MG63 (cell line): ENCODE measurements at regions not wholly inside any gene's neighbourhood (a gene's known extent, or its start where the extent isn't known, plus 50 kb on each side); places are given as distances from the start of the nearest gene placed in this dataset.

ENCODE experiments used
- DNase-seq: peaks from one replicate; pipeline ENCODE4 v3.0.0-alpha.2; 2020
- H3K27me3 ChIP-seq: fragments of 250-450 bp; sonication (Bioruptor Pico); 2 replicates; pipeline ENCODE4 v1.5.1; 2020; ENCODE audit warnings: mild to moderate bottlenecking, moderate library complexity
- H3K36me3 ChIP-seq: fragments of 250-450 bp; sonication (Bioruptor Pico); 2 replicates; pipeline ENCODE4 v1.5.1; 2020; ENCODE audit warnings: mild to moderate bottlenecking, moderate library complexity
- H3K4me3 ChIP-seq: fragments of 250-450 bp; sonication (Bioruptor Pico); 2 replicates; pipeline ENCODE4 v1.5.1; 2020; ENCODE audit warnings: mild to moderate bottlenecking, moderate library complexity
- H3K9me3 ChIP-seq: fragments of 250-450 bp; sonication (Bioruptor Pico); 2 replicates; pipeline ENCODE4 v1.5.1; 2020; ENCODE audit warnings: mild to moderate bottlenecking, moderate library complexity

DNA sequence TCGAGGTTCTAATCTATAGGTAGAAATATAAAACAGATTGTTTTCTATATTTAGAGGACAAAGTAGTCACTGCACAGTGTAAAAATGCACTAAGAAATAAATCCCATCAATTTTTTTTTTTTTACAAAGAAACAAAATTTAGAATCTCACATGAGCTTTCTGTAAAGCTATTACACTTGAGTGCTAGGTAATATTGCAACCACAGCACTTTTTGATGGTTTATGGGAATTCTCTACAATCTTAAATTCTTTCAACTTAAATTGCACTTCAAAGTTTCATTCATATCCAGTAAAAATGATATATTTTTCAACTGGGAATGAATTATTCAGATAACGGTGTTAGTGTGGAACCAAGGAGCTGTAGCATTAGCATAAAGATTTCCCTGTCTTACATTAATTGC is 1035.4 kb downstream of the SQOR start:
- Histone ChIP-seq H3K27me3 (no peaks in the 10 kb centered on the region; the same call in 1 of the 2 replicates), H3K4me3 (no peak overlapping the region), H3K36me3 (no peaks in the 10 kb centered on the region), H3K9me3 (no peaks in the 10 kb centered on the region)
- no peak for DNase-seq

DNA sequence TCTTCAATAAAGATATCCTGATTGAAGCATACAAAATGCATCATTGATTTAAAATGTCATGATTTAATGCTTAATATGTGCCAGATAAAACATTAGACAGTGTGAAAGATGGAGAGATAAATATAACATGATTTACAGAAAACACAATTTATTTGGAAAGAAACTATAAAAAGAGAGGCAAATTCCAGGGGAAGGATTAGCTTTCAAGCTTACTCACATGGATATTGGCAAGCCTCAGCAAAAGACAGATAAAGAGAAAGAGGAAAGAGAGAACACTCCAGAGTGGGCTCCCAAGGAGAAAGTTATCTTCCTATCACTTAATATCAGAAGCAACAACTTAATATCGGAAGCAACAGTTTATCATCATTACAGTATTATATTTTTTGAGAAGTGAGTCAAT is 1036.5 kb downstream of the SQOR start:
- Histone ChIP-seq H3K4me3 (no peak overlapping the region), H3K9me3 (no peaks in the 10 kb centered on the region), H3K27me3 (no peaks in the 10 kb centered on the region), H3K36me3 (no peaks in the 10 kb centered on the region)
- no peak for DNase-seq

DNA sequence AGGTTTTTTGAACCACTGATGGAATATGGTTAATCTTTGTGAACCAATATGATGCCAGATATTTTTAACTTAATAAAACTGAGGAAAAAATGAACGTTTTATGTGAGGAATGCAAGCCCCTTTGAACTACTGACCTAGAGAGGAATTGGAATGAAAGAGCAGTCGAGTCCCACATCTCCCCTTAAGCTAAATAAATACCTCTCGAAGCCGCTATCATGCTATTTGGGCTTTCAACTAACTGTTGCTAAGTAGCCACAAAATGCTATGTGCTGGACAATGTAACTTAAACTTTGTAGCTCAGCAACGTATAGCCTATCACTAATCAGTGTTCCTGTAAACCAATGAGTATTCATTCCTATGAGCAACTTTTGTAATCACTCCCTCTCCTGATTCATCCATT is 1037.2 kb downstream of the SQOR start:
- Histone ChIP-seq H3K27me3 (no peaks in the 10 kb centered on the region), H3K9me3 (no peaks in the 10 kb centered on the region), H3K4me3 (no peak overlapping the region), H3K36me3 (no peaks in the 10 kb centered on the region)
- DNase-seq = no peak

DNA sequence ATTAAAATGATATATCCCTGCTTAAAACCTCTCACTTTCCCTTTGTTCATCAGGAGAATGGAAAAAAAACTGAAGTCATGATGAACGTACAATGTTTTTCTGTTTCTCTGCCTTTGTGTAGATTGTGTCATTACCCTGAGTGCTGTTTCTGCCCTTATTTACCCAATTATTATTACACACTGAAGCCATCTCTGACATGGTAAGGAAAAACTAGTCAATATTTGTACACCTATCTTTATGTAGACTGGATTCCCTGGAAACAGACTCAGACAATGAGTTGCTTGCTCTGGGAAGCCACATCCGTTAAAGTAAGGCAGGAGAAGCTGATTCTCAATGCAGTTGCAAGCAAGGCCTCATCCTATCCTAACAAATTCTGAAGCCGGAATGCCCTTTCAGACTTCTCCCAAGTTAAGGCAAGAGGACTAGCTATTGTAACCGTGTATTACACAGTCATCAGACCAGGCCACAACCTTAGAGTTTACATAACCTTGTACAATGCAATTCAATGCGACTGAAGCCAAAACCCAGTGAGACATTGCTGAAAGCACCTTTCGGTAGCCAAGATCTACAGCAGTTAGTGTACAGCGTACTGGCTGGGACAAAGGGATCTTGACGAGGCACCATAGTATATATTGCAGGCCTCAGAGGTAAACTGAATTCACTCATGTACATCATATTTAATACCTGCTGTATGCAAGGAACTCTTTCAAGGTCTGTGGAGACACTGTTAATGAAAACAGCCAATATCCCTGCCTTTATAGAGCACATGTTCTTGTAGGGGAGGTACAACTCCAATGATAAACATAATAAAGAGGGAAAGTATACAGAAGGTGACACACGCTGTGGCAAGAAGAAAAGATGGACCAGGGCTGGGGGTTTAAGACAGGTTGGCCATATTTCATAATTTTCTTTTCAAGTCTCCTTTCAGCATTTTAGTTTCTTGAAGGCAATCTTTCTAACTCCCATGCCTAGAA is 1040.8 kb upstream of the SEMA6D start:
- DNase-seq = no peak
- no peaks in the 10 kb centered on the region for H3K27me3 ChIP-seq
- no peaks in the 10 kb centered on the region for H3K36me3 ChIP-seq
- H3K9me3 ChIP-seq = no peaks in the 10 kb centered on the region
- H3K4me3 ChIP-seq = no peak overlapping the region

DNA sequence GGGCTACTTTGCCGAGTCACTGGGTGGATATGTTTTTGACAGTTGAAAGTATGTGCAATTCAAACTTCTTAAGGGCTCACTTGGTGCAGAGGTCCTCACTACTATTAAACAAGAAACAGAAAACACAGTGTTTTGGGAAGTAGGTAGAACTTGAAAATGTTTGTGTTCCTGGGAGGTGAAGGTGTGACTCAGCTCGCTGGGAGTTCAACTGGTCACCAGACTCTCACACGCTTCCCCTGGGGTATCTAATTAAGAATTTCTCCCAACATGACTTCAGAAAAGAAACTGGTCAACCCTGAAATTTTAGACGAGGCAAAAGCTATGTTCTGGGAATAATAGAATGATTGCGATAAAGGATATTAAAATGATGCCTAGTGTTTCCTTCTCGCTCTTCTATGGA is 1039.8 kb upstream of the SEMA6D start:
- Histone ChIP-seq H3K4me3 (no peak overlapping the region), H3K27me3 (no peaks in the 10 kb centered on the region), H3K9me3 (no peaks in the 10 kb centered on the region), H3K36me3 (no peaks in the 10 kb centered on the region)
- no peak for DNase-seq

DNA sequence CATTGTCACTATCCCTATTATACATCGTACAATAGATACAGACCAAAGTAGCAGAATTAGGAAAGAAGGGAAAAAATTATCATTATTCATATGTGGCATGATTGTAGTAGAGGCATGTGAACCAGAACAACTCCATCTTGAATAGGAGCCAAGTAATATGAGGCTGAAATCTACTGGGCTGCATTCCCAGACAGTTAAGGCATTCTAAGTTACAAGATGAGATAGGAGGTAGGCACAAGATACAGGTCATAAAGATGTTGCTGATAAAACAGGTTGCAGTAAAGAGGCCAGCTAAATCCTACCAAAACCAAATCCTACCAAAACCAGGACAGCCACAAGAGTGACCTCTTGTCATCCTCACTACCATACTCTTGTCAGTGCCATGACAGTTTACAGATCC is 1035.4 kb upstream of the SEMA6D start:
- Histone ChIP-seq H3K4me3 (no peak overlapping the region), H3K36me3 (no peaks in the 10 kb centered on the region), H3K9me3 (no peaks in the 10 kb centered on the region), H3K27me3 (no peaks in the 10 kb centered on the region)
- no peak for DNase-seq

DNA sequence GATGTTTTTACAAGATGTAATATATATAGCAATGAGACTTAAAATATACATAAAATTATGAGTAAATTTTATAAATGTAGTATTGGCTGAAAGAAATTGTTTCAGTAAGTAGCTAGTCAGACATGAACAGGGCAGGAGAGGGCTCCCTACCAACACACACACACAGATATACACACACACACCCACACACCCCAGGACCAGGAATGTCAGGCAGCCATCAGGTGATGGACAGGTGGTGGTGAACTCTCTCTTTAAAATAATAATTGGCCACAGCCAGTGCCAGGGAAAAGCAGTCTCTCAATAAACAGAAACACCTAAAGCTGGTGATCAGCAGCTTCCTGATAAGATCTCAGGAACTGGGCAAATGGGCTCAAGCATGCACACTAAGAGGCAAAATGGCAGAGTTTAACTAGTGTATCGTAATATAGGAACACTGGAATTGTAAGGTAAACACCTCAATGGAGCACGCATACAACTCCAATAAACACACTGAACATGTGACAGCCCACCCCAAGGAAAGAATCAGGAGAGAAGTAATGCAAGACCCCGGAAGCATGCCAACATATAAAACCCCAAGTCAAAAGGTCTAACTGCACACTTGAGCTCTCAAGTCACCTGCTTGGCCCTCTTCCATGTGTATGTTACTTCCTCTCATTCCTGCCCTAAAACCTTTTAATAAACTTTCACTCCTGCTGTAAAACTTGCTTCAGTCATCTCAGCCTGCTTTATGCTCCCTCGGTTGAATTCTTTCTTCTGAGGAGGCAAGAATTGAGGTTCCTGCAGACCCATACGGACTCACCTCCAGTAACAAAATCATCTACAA is 1034.1 kb upstream of the SEMA6D start:
- Histone ChIP-seq H3K27me3 (no peaks in the 10 kb centered on the region), H3K9me3 (no peaks in the 10 kb centered on the region), H3K4me3 (no peak overlapping the region), H3K36me3 (no peaks in the 10 kb centered on the region)
- DNase-seq = no peak

DNA sequence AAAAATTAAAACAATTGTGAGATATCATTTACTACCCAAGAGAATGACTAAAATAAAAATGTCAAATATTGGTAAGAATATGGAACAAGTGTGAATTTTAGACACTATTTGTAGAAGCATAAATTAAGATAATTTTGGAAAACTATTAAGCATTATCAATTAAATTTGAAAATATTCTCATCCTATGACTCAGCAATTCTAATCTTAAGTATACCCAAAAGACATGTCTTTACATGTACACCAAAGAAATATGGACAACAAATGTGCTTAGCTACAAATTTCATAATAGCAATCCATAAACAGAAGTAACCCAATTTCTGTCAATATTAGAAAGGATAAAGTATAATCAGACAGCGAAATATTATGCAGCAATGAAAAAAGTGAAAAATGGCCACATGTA is 1032.2 kb upstream of the SEMA6D start:
- no peaks in the 10 kb centered on the region for H3K36me3 ChIP-seq
- no peaks in the 10 kb centered on the region for H3K27me3 ChIP-seq
- no peaks in the 10 kb centered on the region for H3K9me3 ChIP-seq
- DNase-seq = no peak
- H3K4me3 ChIP-seq = no peak overlapping the region

DNA sequence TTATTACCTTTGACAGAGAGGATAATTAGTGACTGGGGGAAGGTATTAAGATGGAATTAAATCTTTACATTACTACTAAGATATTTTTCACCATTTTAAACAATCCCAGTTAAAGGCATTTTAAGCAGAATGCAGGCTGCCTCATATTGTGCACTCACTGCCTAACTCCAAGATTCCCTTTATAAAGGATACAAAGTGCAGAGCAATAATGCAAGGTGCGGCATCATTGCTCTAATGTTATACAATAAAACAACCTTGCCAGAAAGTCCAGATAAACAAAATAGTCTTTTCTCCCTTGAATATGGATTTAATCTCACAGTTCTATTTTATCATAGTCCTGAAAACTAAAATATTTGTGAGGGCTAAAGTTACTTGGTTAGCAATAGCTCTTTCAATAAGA is 1031.6 kb upstream of the SEMA6D start:
- no peaks in the 10 kb centered on the region for H3K27me3 ChIP-seq

DNA sequence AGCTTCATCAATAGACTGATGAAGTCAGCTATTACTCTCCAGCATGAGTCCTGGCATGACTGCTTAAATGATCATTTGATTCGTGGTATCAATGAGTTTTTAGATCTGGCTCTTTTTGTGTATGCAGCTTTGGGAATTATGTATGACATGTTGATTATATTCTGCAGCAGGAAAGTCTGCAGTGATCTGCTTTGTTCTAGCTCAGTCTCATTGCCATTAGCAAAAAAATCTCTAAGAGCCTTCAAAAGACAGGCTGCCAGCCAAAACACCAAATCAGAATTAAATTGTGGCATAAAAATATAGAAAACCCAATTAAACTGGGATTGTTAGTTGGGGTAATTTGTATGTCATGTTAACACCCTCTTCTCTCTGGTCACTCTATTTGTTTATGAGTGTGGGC is 1021.0 kb upstream of the SEMA6D start:
- Histone ChIP-seq H3K4me3 (no peak overlapping the region), H3K9me3 (no peaks in the 10 kb centered on the region), H3K36me3 (no peaks in the 10 kb centered on the region), H3K27me3 (no peaks in the 10 kb centered on the region)
- DNase-seq = no peak

More for the DNA sequence above, 1031.6 kb upstream of the SEMA6D start:
- Histone ChIP-seq H3K36me3 (no peaks in the 10 kb centered on the region), H3K4me3 (no peak overlapping the region), H3K9me3 (no peaks in the 10 kb centered on the region; the same call in 1 of the 2 replicates)
- DNase-seq = no peak

DNA sequence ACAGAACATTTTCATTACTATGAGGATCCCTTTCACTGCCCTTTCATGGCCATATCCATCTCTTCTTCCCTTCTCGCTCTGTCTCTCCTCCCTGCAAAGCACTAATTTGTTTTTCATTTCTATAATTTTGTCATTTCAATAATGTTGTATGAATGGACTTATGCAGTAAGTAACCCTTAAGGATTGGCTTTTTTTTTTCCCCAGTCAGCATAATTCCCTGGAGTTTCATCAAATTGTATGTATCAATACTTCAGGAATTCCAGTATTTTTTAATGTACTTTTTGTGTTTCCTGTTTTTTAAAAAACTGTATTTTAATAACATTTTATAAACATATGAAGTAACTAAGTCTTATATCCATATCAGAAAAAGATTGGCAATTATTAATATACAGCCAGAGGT is 1016.0 kb upstream of the SEMA6D start:
- no peaks in the 10 kb centered on the region for H3K27me3 ChIP-seq
- no peak for DNase-seq
- no peaks in the 10 kb centered on the region for H3K36me3 ChIP-seq
- no peak overlapping the region for H3K4me3 ChIP-seq
- H3K9me3 ChIP-seq = no peaks in the 10 kb centered on the region

DNA sequence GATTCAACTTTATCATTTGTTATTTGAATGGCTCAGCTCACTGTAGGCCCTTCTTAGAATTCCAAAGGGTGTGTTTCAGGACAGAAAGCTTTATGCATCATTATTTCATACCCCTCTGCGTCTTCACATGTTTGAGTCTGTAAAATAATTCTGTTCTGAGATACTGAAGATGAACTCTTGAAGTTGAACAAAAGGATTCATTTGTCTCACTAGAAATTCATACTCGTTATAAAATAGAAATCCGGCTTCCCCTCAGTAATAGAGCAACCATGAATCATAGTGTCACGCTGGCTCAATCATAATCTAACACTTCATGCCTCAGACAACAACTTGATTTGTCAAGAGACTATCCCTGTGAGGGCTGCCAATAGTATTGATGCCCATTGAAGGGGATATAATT is 1015.4 kb upstream of the SEMA6D start:
- no peak for DNase-seq
- no peaks in the 10 kb centered on the region for H3K27me3 ChIP-seq
- no peaks in the 10 kb centered on the region for H3K36me3 ChIP-seq
- no peak overlapping the region for H3K4me3 ChIP-seq
- no peaks in the 10 kb centered on the region for H3K9me3 ChIP-seq

DNA sequence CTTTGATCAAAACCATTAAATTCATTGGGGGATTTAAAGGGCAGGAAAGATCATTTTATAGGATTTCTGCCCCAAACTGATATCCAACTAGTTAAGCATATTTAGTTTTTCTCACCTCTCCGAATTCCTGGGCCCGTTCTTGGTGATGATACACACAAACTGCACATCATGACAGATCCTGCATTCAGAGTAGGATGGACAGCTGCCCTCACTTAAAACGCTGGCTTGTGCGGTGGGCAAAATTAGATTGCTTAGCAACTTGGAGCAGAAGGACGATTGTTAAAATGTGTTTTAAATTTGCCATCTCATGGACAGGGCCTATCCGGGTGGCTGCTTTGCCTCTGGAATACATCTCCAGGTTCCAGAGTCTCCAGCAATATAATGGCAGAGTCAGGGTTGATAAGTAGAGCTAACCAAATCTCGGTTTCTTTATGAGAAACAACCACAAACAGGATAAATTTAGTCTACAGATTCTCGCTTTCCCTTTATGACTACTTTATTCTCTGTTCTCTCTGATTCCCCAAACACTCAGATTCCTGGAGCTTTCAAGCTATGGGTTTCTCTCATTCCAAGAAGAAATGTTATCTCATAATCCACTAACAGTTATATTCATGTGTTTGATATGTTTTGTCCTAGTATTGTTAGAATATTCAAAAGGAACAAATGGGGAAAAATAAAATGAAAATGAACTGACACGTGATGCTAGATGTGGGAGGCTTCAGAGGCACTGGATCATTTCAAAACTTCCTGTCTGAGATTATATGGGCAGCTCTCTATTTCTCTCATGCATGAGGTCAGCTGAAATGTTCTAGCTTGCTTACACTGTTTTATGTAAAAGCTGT is 1014.1 kb upstream of the SEMA6D start:
- DNase-seq = no peak
- no peaks in the 10 kb centered on the region for H3K27me3 ChIP-seq
- H3K4me3 ChIP-seq = no peak overlapping the region
- H3K9me3 ChIP-seq = no peaks in the 10 kb centered on the region; the same call in 1 of the 2 replicates
- H3K36me3 ChIP-seq = no peaks in the 10 kb centered on the region

DNA sequence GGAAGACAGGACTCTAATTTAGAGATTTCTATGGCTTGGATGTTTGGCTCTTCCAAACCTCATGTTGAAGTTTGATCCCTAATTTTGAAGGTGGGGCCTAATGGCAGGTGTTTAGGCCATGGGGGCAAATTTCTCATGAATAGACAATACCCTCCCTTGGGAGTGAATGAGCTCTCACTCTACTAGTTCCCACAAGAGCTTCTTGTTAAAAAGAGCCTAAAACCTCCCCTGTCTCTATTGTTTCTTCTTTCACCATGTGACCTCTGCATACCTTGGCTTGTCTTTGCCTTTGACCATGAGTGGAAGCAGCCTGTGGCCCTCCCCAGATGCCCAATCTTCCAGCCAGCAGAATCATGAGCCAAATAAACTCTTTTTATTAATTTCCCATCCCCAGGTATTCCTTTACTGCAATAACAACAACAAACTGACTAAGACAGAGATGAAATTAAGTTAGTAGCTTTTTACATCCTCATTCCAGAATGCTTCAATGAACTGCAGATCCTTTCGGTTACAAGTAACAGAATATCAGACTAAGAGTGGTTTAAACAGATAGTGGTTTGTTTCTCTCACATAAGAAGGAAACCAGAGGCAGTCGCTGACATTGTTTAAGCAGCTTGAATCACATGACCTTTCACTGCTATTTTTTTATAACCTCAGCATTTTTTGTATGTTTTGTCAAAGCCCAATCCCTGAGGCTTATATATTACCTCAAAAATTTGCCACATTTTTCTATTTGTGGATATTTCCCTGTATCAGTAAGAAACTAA is 1013.3 kb upstream of the SEMA6D start:
- H3K27me3 ChIP-seq = no peaks in the 10 kb centered on the region
- DNase-seq = no peak
- no peak overlapping the region for H3K4me3 ChIP-seq
- no peaks in the 10 kb centered on the region for H3K36me3 ChIP-seq
- H3K9me3 ChIP-seq = no peaks in the 10 kb centered on the region; the same call in 1 of the 2 replicates

DNA sequence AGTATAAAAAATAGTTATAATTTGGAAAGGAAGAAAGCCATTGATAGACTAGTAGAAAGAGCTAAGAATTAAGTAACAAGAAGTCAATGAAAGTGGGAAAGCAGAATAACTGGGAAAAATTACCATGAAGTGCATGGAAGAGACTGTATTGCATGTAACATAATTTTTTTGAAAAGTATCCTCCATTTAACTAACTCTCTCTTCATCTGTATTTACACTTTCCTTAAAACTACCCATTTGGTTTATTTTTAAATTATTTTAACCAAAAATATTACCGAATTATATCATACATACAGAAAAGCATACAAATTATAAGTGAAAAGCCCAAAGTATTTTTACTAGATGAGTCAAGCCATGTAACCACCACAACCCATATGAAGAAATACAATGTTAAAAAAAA is 1009.9 kb upstream of the SEMA6D start:
- H3K36me3 ChIP-seq = no peaks in the 10 kb centered on the region
- H3K9me3 ChIP-seq = no peaks in the 10 kb centered on the region; the same call in 1 of the 2 replicates
- no peak for DNase-seq
- no peak overlapping the region for H3K4me3 ChIP-seq
- H3K27me3 ChIP-seq = no peaks in the 10 kb centered on the region

DNA sequence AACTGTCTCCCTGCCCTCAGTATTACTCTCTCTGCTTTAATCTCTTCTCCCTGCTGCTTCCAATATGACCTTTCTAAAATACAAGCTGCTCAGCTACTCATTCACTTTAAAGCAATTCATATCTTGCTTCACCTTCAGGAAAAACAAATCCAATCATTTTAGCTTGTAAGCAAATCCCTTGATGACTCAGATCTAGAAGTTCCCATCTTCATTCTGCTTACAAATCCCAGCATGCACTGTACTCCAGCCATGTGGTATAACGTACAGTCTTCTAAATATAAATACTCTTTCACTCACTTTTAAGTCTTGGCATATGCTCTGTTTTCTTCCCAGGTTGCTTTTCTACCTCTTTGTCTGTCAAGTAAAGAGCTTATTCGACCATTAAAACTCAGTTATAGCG is 1009.1 kb upstream of the SEMA6D start:
- no peaks in the 10 kb centered on the region; the same call in 1 of the 2 replicates for H3K9me3 ChIP-seq
- DNase-seq = no peak
- no peaks in the 10 kb centered on the region for H3K36me3 ChIP-seq
- no peaks in the 10 kb centered on the region for H3K27me3 ChIP-seq
- no peak overlapping the region for H3K4me3 ChIP-seq
